GM12874 (cell line): ENCODE measurements at regions not wholly inside any gene's neighbourhood (a gene's known extent, or its start where the extent isn't known, plus 50 kb on each side); places are given as distances from the start of the nearest gene placed in this dataset.

Source experiments
- TF ChIP-seq, protein P1 (sequence below): IDR thresholded peaks from 2 replicates; pipeline ENCODE4 v1.5.1; 2011; ENCODE audit warnings: low read depth, mild to moderate bottlenecking, control low read depth, low read length, moderate library complexity; ENCODE audit not compliant: insufficient read depth

DNA sequence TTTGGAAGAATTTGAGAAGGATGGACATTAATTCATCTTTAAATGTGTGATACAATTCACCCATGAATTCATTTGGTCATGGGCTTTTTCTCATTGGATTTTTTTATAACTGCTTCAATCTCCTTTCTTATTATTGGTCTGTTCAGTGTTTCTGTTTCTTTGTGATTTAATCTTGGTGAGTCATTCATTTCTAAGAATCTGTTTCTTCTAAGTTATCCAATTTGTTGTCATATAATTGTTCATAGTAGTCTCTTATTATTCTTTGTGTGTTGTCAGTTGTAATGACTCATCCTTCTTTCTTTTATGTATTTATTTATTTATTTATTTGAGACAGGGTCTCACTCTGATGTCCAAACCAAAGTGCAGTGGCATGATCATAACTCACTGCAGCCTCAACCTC lies 146.1 kb upstream of the ZNF267 start:
- TF ChIP-seq, protein P1, sequence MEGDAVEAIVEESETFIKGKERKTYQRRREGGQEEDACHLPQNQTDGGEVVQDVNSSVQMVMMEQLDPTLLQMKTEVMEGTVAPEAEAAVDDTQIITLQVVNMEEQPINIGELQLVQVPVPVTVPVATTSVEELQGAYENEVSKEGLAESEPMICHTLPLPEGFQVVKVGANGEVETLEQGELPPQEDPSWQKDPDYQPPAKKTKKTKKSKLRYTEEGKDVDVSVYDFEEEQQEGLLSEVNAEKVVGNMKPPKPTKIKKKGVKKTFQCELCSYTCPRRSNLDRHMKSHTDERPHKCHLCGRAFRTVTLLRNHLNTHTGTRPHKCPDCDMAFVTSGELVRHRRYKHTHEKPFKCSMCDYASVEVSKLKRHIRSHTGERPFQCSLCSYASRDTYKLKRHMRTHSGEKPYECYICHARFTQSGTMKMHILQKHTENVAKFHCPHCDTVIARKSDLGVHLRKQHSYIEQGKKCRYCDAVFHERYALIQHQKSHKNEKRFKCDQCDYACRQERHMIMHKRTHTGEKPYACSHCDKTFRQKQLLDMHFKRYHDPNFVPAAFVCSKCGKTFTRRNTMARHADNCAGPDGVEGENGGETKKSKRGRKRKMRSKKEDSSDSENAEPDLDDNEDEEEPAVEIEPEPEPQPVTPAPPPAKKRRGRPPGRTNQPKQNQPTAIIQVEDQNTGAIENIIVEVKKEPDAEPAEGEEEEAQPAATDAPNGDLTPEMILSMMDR: no peak

DNA sequence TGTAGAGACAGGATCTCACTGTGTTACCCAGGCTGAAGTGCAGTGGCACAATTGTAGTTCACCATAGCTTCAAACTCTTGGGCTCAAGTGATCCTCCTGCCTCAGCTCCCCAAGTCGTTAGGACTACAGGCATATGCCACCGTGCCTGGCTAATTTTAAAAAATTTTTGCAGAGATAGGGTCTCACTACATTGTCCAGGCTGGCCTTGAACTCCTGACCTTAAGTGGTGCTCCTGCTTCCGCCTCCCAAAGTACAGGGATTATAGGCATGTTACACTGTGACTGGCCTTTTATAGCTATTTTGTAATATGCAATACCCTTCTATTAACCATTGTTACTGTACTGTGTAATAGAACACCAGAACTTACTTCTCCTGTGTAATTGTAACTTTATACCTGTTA lies 139.3 kb upstream of the ZNF267 start:
- TF ChIP-seq, protein P1: no peak

DNA sequence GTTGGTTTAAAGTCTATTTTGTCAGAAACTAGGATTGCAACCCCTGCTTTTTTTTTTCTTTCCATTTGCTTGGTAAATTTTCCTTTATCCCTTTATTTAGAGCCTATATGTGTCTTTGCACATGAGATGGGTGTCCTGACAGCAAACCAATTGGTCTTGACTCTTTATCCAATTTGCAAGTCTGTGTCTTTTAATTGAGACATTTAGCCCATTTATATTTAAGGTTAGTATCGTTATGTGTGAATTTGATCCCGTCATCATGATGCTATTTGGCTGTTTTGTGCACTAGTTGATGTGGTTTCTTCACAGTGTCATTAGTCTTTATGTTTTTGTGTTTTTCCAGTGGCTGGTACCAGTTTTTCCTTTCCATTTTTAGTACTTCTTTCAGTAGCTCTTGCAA lies 127.7 kb upstream of the ZNF267 start:
- TF ChIP-seq, protein P1: no peak

DNA sequence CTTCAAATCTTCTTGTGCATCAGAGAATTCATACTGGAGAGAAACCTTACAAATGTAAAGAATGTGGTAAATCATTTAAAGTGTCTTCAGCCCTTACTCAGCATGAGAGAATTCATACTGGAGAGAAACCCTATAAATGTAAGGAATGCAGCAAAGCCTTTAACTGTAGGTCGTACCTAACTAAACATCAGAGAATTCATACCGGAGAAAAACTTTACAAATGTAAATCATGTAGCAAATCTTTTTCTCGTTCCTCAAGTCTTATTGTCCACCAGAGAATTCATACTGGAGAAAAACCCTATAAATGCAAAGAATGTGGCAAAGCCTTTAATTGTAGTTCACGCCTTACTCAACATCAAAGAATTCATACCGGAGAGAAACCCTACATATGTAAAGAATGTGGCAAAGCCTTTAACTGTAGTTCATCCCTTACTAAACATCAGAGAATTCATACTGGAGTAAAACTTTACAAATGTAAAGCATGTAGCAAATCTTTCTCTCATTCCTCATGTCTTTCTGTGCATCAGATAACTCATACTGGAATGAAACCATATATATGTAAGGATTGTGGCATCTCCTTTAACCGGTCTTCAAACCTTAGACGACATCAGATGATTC lies 118.5 kb upstream of the ZNF267 start:
- TF ChIP-seq, protein P1: no peak

DNA sequence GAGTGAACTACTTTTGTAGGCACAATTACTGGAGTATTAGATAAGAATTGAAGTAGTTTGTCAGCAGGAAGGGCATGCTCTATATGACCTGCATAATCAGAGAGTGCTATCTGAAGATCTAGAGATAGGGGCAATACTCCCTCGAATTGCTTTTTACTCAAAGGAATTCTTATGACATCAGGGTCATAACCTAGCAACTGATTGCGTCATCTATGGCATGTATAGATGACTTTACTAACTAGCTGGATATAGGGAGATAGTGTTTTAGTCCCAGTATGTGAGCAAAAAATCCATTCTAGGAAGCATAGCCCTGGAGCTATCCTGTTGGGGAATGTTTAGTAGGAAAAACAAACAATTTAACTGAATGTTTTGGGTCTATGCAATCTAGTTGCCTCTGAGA lies 109.5 kb upstream of the ZNF267 start:
- TF ChIP-seq, protein P1: no peak

DNA sequence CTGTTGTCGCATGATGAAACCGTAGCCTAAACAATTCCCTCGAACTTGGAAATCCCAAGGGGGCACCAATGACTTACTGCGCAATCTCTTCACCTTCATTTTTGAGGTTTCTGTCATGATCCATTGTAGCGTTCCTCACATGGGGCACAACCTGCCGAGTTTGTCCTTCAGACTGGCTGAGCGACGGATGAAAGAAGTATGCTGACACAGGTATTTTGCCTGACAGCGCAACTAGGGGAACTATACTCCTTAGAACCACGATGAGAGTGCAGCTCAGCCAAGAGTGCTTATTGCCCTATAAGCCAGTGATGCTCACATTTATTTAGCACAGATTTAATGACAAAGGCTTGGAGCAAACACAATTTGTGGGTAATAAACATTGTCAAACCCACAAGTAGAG lies 106.3 kb upstream of the ZNF267 start:
- TF ChIP-seq, protein P1: no peak

DNA sequence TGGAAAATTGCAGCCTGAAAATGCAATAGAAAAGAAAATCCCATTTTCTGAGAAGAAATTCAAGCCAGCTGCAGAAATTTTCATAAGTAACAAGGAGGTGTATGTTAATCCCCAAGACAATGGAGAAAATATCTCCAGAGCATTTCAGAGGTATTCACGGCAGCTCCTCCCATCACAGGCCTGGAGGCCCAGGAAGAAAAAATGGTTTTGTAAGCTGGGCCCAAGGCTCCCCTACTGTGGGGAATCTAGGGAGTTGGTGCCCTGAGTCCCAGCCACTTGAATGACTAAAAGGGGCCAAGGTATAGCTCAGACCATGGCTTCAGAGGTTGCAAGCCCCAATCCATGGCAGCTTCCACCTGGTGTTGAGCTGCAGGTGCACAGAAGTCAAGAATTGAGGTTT lies 93.3 kb upstream of the ZNF267 start:
- TF ChIP-seq, protein P1: no peak
